Suprapubic skin (tissue), 4 donors: ENCODE measurements at regions not wholly inside any gene's neighbourhood (a gene's known extent, or its start where the extent isn't known, plus 50 kb on each side); places are given as distances from the start of the nearest gene placed in this dataset.

Source experiments
- DNase-seq, 2 donors: peaks; one replicate each; pipeline ENCODE4 v3.0.0-alpha.2; 2019; ENCODE audit warnings: low spot score in 2 of 2
- H3K27ac ChIP-seq: fragments of 200-600 bp; sonication (generic); one replicate; pipeline ENCODE4 v1.5.1; 2019
- H3K27me3 ChIP-seq: fragments of 200-600 bp; sonication (generic); one replicate; pipeline ENCODE4 v1.5.1; 2019
- H3K36me3 ChIP-seq: fragments of 200-600 bp; sonication (generic); one replicate; pipeline ENCODE4 v1.5.1; 2019
- H3K4me1 ChIP-seq: fragments of 200-600 bp; sonication (generic); one replicate; pipeline ENCODE4 v1.5.1; 2019
- H3K4me3 ChIP-seq: fragments of 200-600 bp; sonication (generic); one replicate; pipeline ENCODE4 v1.5.1; 2019; ENCODE audit warnings: mild to moderate bottlenecking
- H3K9me3 ChIP-seq: fragments of 200-600 bp; sonication (generic); one replicate; pipeline ENCODE4 v1.5.1; 2019
- CTCF ChIP-seq, 2 donors: fragments of 200-600 bp in 1 of 2; fragments of 450-650 bp in 1 of 2; sonication (generic) in 1 of 2; IDR thresholded peaks; one replicate each; pipeline ENCODE4 v1.5.1; 2016 to 2019; ENCODE audit warnings: antibody characterized with exemption in 2 of 2, mild to moderate bottlenecking in 1 of 2, moderate library complexity in 1 of 2
- EP300 ChIP-seq: sonication (generic); formaldehyde crosslinking; IDR thresholded peaks from one replicate; pipeline ENCODE4 v1.6.1; 2017; ENCODE audit warnings: antibody characterized with exemption
- POLR2A ChIP-seq, 2 donors: fragments of 450-650 bp; IDR thresholded peaks; one replicate each; pipeline ENCODE4 v1.6.1; 2017; ENCODE audit warnings: antibody characterized with exemption in 2 of 2, mild to moderate bottlenecking in 2 of 2, moderate library complexity in 2 of 2
- POLR2AphosphoS5 ChIP-seq, 3 donors: sonication (generic); formaldehyde crosslinking; IDR thresholded peaks; one replicate each; pipeline ENCODE4 v1.6.1; 2017; ENCODE audit warnings: antibody characterized with exemption in 3 of 3
- WGBS: methylation state at CpG from one replicate; pipeline ENCODE4 v1.1.5; 2018; 5-methylcytosine and 5-hydroxymethylcytosine counted together

GRCh38 chr9:31839273-31839672, 545.2 kb upstream of the ACO1 start:
- 86% methylated on average over 1 of the region's 1 CpG for WGBS
- no peak for DNase-seq
- H3K27me3 ChIP-seq, result no peaks in the 10 kb centered on the region
- no peaks in the 10 kb centered on the region for H3K4me1 ChIP-seq
- no peak overlapping the region for H3K4me3 ChIP-seq
- H3K9me3 ChIP-seq, result no peaks in the 10 kb centered on the region
- H3K27ac ChIP-seq, result no peak overlapping the region
- no peak for TF ChIP-seq POLR2AphosphoS5 (IDR thresholded peaks at IDR 0.05)
- TF ChIP-seq EP300, result no peak
- TF ChIP-seq POLR2A (IDR thresholded peaks at IDR 0.05), result no peak
- no peak for TF ChIP-seq CTCF (IDR thresholded peaks at IDR 0.05)
- no peaks in the 10 kb centered on the region for H3K36me3 ChIP-seq

GRCh38 chr9:31840702-31841101, 543.7 kb upstream of the ACO1 start:
- no peaks in the 10 kb centered on the region for H3K4me1 ChIP-seq
- no peak for DNase-seq
- H3K4me3 ChIP-seq, result no peak overlapping the region
- no peak for TF ChIP-seq CTCF (IDR thresholded peaks at IDR 0.05)
- TF ChIP-seq POLR2AphosphoS5 (IDR thresholded peaks at IDR 0.05), result no peak
- no peak for TF ChIP-seq EP300
- no peak for TF ChIP-seq POLR2A (IDR thresholded peaks at IDR 0.05)
- WGBS, result 59% methylated on average over 4 of the region's 4 CpGs
- no peaks in the 10 kb centered on the region for H3K9me3 ChIP-seq
- H3K27me3 ChIP-seq, result no peaks in the 10 kb centered on the region
- no peaks in the 10 kb centered on the region for H3K36me3 ChIP-seq
- no peak overlapping the region for H3K27ac ChIP-seq

GRCh38 chr9:31847963-31848362, 536.5 kb upstream of the ACO1 start:
- DNase-seq, result no peak
- Histone ChIP-seq H3K27me3 (no peaks in the 10 kb centered on the region), H3K36me3 (no peaks in the 10 kb centered on the region), H3K9me3 (no peaks in the 10 kb centered on the region), H3K4me3 (no peak overlapping the region), H3K27ac (no peak overlapping the region), H3K4me1 (no peaks in the 10 kb centered on the region)
- TF ChIP-seq EP300 (no peak), CTCF (IDR thresholded peaks at IDR 0.05) (no peak), POLR2A (IDR thresholded peaks at IDR 0.05) (no peak), POLR2AphosphoS5 (IDR thresholded peaks at IDR 0.05) (no peak)
- 88% methylated on average over 1 of the region's 1 CpG for WGBS

- Histone ChIP-seq H3K9me3 (no peaks in the 10 kb centered on the region), H3K27me3 (no peaks in the 10 kb centered on the region), H3K4me1 (no peaks in the 10 kb centered on the region), H3K4me3 (no peak overlapping the region), H3K27ac (no peak overlapping the region), H3K36me3 (no peaks in the 10 kb centered on the region)
- WGBS, result 87% methylated on average over 19 of the region's 19 CpGs
- DNase-seq, result no peak
- TF ChIP-seq POLR2A (IDR thresholded peaks at IDR 0.05) (no peak), CTCF (IDR thresholded peaks at IDR 0.05) (no peak), POLR2AphosphoS5 (IDR thresholded peaks at IDR 0.05) (no peak), EP300 (no peak)
These were observed 535.7 kb upstream of the ACO1 start for GRCh38 chr9:31848505-31849285.

GRCh38 chr9:31854187-31854586, 530.3 kb upstream of the ACO1 start:
- TF ChIP-seq EP300 (no peak), CTCF (IDR thresholded peaks at IDR 0.05) (no peak), POLR2AphosphoS5 (IDR thresholded peaks at IDR 0.05) (no peak), POLR2A (IDR thresholded peaks at IDR 0.05) (no peak)
- H3K4me1 ChIP-seq, result no peaks in the 10 kb centered on the region
- no peaks in the 10 kb centered on the region for H3K36me3 ChIP-seq
- no peaks in the 10 kb centered on the region for H3K27me3 ChIP-seq
- DNase-seq, result no peak
- 100% methylated on average over 3 of the region's 3 CpGs for WGBS
- H3K27ac ChIP-seq, result no peak overlapping the region
- no peak overlapping the region for H3K4me3 ChIP-seq
- H3K9me3 ChIP-seq, result peaks cover 4% of the 10 kb centered on the region
